ENCODE measurements at regions not wholly inside any gene's neighbourhood (a gene's known extent, or its start where the extent isn't known, plus 50 kb on each side); places are given as distances from the start of the nearest gene placed in this dataset.
"Not testable (repeated sequence)": the region's sequence is repeated elsewhere in the genome, so short reads cannot be mapped to it uniquely, and the experiment has no call there.

DNA sequence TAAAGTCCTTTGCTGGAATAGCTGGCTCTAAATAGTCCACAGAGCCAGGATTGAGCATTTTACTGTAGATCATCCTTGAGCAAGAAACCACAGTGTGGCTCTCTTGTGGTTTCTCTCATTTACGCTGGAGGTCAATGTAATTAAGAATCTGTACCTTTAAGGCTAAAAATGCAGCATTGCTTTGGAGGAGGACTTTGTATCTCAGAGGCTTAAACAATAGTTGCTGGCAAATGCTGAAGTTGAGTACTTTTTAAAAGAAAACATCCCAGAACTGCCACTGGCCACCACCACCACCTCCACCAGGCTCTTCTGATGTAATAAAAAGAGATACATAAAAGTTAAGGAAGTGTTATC lies 177.3 kb upstream of the ADAMTSL1 start:
- Histone ChIP-seq H3K36me3 (ENCODE audit: control insufficient read depth, insufficient read depth, low read length) (no peaks in the 10 kb centered on the region), H2AFZ (ENCODE audit: low read length) (peak overlapping the region; percentile 39), H3K27me3 (ENCODE audit: control insufficient read depth, insufficient read depth, low read length) (no peaks in the 10 kb centered on the region), H3K27ac (ENCODE audit: insufficient read depth, low read length) (no peak overlapping the region), H3K9ac (ENCODE audit: insufficient read depth, low read length) (no peak overlapping the region), H3K4me2 (ENCODE audit: extremely low read depth, insufficient read depth, low read length) (peak overlapping the region; percentile 21), H3K4me3 (replicated peaks in 1 of 4; ENCODE audit: control extremely low read depth in 1 of 4, insufficient read depth in 1 of 4, low read depth in 3 of 4, low read length in 4 of 4) (no peak overlapping the region), H4K20me1 (ENCODE audit: control insufficient read depth, extremely low read depth, insufficient read depth, low read length) (no peaks in the 10 kb centered on the region), H3K79me2 (ENCODE audit: control insufficient read depth, insufficient read depth, low read length) (no peaks in the 10 kb centered on the region), H3K9me3 (ENCODE audit: control insufficient read depth, insufficient read depth, low read depth, low read length) (no peaks in the 10 kb centered on the region), H3K4me1 (ENCODE audit: control insufficient read depth, extremely low read depth, insufficient read depth, low read length) (no peaks in the 10 kb centered on the region)
- TF ChIP-seq EZH2 (IDR thresholded peaks at IDR 0.05; ENCODE audit: low read length, missing control alignments): no peak
- TF ChIP-seq, protein P1, sequence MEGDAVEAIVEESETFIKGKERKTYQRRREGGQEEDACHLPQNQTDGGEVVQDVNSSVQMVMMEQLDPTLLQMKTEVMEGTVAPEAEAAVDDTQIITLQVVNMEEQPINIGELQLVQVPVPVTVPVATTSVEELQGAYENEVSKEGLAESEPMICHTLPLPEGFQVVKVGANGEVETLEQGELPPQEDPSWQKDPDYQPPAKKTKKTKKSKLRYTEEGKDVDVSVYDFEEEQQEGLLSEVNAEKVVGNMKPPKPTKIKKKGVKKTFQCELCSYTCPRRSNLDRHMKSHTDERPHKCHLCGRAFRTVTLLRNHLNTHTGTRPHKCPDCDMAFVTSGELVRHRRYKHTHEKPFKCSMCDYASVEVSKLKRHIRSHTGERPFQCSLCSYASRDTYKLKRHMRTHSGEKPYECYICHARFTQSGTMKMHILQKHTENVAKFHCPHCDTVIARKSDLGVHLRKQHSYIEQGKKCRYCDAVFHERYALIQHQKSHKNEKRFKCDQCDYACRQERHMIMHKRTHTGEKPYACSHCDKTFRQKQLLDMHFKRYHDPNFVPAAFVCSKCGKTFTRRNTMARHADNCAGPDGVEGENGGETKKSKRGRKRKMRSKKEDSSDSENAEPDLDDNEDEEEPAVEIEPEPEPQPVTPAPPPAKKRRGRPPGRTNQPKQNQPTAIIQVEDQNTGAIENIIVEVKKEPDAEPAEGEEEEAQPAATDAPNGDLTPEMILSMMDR (conservative IDR thresholded peaks at IDR 0.05 in 1 of 2, IDR thresholded peaks at IDR 0.05 in 1 of 2; ENCODE audit: low read depth in 1 of 2, low read length in 2 of 2): no peak
- peak in 1 of 2 donors; percentile 21 for DNase-seq (ENCODE audit: low read depth in 2 of 2)

DNA sequence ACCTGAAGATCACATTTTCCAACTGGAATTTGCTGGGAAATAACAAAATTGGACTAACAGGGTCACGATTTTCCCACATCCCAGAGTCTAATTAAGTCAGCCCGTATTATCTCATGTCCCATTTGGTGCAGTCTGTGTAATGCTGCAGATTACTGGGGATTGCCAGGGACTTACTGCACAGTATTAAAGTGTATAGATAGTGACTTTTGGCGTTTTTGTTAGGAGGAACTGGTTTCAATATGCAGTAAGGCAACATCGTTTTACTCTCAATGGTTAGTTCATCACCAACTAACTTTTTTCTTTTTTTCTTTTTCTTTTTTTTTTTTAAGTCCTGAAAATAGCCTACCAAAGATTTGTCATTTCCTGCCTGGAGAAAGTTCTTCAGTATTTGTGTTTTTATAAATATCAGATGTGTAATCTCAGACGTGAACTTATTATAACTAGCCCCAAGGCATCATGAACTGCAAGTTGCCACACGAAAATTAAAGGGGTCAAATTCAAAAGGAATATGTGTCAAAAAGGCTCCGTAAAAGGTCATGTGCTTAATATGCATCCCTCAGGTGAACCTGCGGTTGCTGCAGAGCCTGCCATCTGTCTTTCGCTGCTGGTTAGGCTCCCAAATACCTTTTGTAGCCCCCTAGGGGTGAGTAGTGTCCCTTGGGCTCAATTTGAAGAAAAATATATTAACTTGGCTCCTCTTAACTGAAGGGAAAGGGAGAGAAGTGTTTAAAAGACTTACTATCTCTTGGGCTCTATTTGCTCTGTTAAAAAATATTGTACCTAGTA lies 176.7 kb upstream of the ADAMTSL1 start:
- TF ChIP-seq EZH2 (IDR thresholded peaks at IDR 0.05; ENCODE audit: low read length, missing control alignments): no peak
- TF ChIP-seq, protein P1 (conservative IDR thresholded peaks at IDR 0.05 in 1 of 2, IDR thresholded peaks at IDR 0.05 in 1 of 2; ENCODE audit: low read depth in 1 of 2, low read length in 2 of 2): peak; percentile 20 to 28
- Histone ChIP-seq H3K9ac (ENCODE audit: insufficient read depth, low read length) (no peak overlapping the region), H3K4me2 (ENCODE audit: extremely low read depth, insufficient read depth, low read length) (peak overlapping the region; percentile 21), H3K4me3 (replicated peaks in 1 of 4; ENCODE audit: control extremely low read depth in 1 of 4, insufficient read depth in 1 of 4, low read depth in 3 of 4, low read length in 4 of 4) (no peak overlapping the region), H3K9me3 (ENCODE audit: control insufficient read depth, insufficient read depth, low read depth, low read length) (no peaks in the 10 kb centered on the region), H3K4me1 (ENCODE audit: control insufficient read depth, extremely low read depth, insufficient read depth, low read length) (no peaks in the 10 kb centered on the region), H3K27ac (ENCODE audit: insufficient read depth, low read length) (no peak overlapping the region), H3K79me2 (ENCODE audit: control insufficient read depth, insufficient read depth, low read length) (no peaks in the 10 kb centered on the region), H4K20me1 (ENCODE audit: control insufficient read depth, extremely low read depth, insufficient read depth, low read length) (no peaks in the 10 kb centered on the region), H2AFZ (ENCODE audit: low read length) (peak overlapping the region; percentile 39), H3K27me3 (ENCODE audit: control insufficient read depth, insufficient read depth, low read length) (no peaks in the 10 kb centered on the region), H3K36me3 (ENCODE audit: control insufficient read depth, insufficient read depth, low read length) (no peaks in the 10 kb centered on the region)
- DNase-seq (ENCODE audit: low read depth in 2 of 2): peak; percentile 5 to 27

DNA sequence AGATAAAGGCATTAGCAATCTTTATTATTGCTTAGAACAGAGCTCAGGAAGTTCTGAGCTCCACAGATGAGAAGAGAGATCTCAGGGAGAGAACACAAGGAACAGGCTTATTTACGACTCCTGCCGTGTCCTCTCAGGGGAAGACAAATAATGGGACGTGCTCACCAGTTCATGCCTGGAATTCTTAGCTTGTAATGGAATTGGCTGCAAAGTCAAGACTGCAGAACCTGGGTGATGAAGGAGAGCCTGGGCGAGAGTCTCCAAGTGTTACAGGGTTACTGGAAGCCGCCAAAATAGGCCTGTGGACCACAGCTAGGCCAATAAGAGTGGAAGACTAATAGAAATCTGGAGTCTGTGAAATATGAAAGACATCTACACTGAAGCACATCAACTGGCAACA lies 174.5 kb upstream of the ADAMTSL1 start:
- H3K27me3 ChIP-seq (ENCODE audit: control insufficient read depth, insufficient read depth, low read length): no peaks in the 10 kb centered on the region
- H3K9ac ChIP-seq (ENCODE audit: insufficient read depth, low read length): no peak overlapping the region
- H3K9me3 ChIP-seq (ENCODE audit: control insufficient read depth, insufficient read depth, low read depth, low read length): no peaks in the 10 kb centered on the region
- no peak for TF ChIP-seq EZH2 (IDR thresholded peaks at IDR 0.05; ENCODE audit: low read length, missing control alignments)
- TF ChIP-seq, protein P1 (conservative IDR thresholded peaks at IDR 0.05 in 1 of 2, IDR thresholded peaks at IDR 0.05 in 1 of 2; ENCODE audit: low read depth in 1 of 2, low read length in 2 of 2): no peak
- H3K79me2 ChIP-seq (ENCODE audit: control insufficient read depth, insufficient read depth, low read length): no peaks in the 10 kb centered on the region
- H3K4me1 ChIP-seq (ENCODE audit: control insufficient read depth, extremely low read depth, insufficient read depth, low read length): no peaks in the 10 kb centered on the region
- H2AFZ ChIP-seq (ENCODE audit: low read length): no peak overlapping the region
- H4K20me1 ChIP-seq (ENCODE audit: control insufficient read depth, extremely low read depth, insufficient read depth, low read length): no peaks in the 10 kb centered on the region
- H3K4me2 ChIP-seq (ENCODE audit: extremely low read depth, insufficient read depth, low read length): no peak overlapping the region
- no peak overlapping the region for H3K27ac ChIP-seq (ENCODE audit: insufficient read depth, low read length)
- no peak overlapping the region for H3K4me3 ChIP-seq (replicated peaks in 1 of 4; ENCODE audit: control extremely low read depth in 1 of 4, insufficient read depth in 1 of 4, low read depth in 3 of 4, low read length in 4 of 4)
- H3K36me3 ChIP-seq (ENCODE audit: control insufficient read depth, insufficient read depth, low read length): no peaks in the 10 kb centered on the region
- no peak for DNase-seq (ENCODE audit: low read depth in 2 of 2)

DNA sequence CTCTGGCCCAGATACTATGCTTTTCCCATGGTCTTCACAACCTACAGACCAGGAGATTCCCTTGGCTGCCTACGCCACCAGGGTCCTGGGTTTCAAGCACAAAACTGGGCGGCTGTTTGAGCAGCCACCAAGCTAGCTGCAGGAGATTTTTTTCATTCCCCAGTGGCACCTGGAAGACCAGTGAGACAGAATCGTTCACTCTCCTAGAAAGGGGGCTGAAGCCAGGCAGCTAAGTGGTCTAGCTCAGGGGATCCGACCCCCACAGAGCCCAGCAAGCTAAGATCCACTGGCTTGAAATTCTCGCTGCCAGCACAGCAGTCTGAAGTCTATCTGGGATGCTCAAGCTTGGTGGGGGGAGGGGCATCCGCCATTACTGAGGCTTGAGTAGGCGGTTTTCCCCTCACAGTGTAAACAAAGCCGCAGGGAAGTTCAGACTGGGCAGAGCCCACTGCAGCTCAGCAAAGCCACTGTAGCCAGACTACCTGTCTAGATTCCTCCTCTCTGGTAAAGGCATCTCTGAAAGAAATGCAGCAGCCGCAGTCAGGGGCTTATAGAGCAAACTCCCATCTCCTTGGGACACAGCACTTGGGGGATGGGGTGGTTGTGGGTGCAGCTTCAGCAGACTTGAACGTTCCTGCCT lies 168.7 kb upstream of the ADAMTSL1 start:
- not testable (repeated sequence) for H3K36me3 ChIP-seq (ENCODE audit: control insufficient read depth, insufficient read depth, low read length); H3K9ac ChIP-seq (ENCODE audit: insufficient read depth, low read length); H2AFZ ChIP-seq (ENCODE audit: low read length); H3K79me2 ChIP-seq (ENCODE audit: control insufficient read depth, insufficient read depth, low read length); H3K9me3 ChIP-seq (ENCODE audit: control insufficient read depth, insufficient read depth, low read depth, low read length); H4K20me1 ChIP-seq (ENCODE audit: control insufficient read depth, extremely low read depth, insufficient read depth, low read length); DNase-seq (ENCODE audit: low read depth in 2 of 2); H3K27ac ChIP-seq (ENCODE audit: insufficient read depth, low read length); H3K4me2 ChIP-seq (ENCODE audit: extremely low read depth, insufficient read depth, low read length); H3K4me1 ChIP-seq (ENCODE audit: control insufficient read depth, extremely low read depth, insufficient read depth, low read length); H3K4me3 ChIP-seq (replicated peaks in 1 of 4; ENCODE audit: control extremely low read depth in 1 of 4, insufficient read depth in 1 of 4, low read depth in 3 of 4, low read length in 4 of 4); H3K27me3 ChIP-seq (ENCODE audit: control insufficient read depth, insufficient read depth, low read length)
